ENCODE measurements at regions not wholly inside any gene's neighbourhood (a gene's known extent, or its start where the extent isn't known, plus 50 kb on each side); places are given as distances from the start of the nearest gene placed in this dataset.

DNA sequence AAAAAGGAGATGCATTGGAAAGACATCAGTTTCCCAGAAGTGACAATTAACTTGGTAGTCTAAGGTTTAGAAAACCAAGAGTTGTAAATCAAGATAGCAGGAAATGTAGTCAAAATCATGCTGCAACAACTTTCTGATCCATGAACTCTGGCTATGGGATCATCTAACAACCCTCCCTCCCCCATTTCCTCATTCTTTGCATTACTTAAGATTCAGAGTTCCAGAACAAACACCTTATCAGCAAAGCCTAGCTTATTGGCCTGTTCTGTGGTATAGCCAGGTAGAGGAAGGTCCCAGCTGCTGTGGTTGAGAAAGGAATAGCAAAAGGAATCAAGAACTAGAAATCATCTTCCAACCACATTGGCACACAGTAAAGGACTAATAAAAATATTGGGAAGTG lies 651.1 kb downstream of the METTL15 start:
- ATAC-seq (peak; percentile 88), DNase-seq (no peak)
- Histone ChIP-seq H3K9me3 (no peaks in the 10 kb centered on the region), H3K4me1 (no peaks in the 10 kb centered on the region), H3K27ac (no peak overlapping the region), H3K36me3 (no peaks in the 10 kb centered on the region), H3K27me3 (no peaks in the 10 kb centered on the region), H3K4me3 (no peak overlapping the region)
- intact Hi-C loops (cut with DNase I), result no loop called here
- TF ChIP-seq, protein P1, sequence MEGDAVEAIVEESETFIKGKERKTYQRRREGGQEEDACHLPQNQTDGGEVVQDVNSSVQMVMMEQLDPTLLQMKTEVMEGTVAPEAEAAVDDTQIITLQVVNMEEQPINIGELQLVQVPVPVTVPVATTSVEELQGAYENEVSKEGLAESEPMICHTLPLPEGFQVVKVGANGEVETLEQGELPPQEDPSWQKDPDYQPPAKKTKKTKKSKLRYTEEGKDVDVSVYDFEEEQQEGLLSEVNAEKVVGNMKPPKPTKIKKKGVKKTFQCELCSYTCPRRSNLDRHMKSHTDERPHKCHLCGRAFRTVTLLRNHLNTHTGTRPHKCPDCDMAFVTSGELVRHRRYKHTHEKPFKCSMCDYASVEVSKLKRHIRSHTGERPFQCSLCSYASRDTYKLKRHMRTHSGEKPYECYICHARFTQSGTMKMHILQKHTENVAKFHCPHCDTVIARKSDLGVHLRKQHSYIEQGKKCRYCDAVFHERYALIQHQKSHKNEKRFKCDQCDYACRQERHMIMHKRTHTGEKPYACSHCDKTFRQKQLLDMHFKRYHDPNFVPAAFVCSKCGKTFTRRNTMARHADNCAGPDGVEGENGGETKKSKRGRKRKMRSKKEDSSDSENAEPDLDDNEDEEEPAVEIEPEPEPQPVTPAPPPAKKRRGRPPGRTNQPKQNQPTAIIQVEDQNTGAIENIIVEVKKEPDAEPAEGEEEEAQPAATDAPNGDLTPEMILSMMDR (IDR thresholded peaks at IDR 0.05), result no peak

DNA sequence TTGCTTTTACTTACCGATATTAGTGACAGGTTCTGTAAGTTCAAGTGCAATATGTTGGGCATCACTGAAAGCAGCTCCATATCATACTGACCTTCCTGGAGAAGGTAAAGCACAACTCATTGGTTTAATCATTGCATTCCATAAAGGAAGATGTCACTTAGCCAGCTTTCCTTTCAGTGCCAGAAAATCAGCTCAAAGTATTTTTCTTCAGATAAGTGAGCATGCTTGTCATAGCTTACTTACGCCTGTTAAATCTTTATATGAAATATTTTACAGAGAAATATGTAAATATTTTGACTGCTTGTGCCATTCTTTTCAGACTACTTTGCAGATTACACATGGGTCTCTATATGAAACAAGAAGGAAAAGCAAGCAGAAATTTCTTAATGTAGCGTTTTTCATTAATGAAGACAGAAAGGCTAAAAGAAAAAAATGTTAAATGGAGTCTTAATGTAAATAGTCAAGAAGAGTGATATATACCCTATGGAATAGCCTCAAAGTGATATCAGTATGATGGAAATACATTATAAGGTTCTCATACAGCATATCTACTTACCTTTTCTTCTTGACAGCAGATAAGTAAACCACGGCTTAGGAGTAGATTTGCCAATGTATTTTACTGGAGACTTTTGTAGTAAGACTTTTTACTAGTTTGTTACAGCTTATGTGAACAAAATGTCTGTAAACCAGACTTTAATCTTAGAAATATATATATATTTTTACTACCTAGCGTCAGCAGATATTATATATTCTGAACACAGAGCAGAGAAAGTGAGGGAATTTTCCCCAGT lies 649.7 kb downstream of the METTL15 start:
- no peaks in the 10 kb centered on the region for H3K9me3 ChIP-seq
- no peak for ATAC-seq
- TF ChIP-seq, protein P1 (IDR thresholded peaks at IDR 0.05), result no peak
- intact Hi-C loops (cut with DNase I), result no loop called here
- H3K4me1 ChIP-seq, result no peaks in the 10 kb centered on the region
- DNase-seq, result no peak
- H3K27ac ChIP-seq, result no peak overlapping the region
- H3K4me3 ChIP-seq, result no peak overlapping the region
- no peaks in the 10 kb centered on the region for H3K27me3 ChIP-seq
- no peaks in the 10 kb centered on the region for H3K36me3 ChIP-seq

DNA sequence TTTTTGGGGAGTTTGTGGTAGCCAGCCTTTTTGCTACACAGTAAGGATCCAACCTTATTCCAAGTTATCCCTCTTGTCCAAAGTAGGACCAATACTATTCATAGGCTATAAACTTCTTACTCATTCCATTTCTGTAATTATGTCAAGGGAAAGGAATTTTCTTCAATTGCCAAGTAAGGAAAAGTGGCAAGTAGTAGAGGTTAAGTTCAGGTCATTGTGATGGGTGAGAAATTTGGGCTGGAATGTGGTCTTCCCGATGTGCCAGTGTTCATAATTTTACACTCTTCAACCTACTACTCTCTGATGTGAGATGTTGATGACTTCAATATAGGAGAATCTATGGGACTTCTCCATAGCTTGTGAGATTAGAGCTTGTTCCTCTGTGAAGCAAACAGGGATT lies 648.8 kb downstream of the METTL15 start:
- TF ChIP-seq, protein P1 (IDR thresholded peaks at IDR 0.05), result no peak
- peak; percentile 35 for ATAC-seq

DNA sequence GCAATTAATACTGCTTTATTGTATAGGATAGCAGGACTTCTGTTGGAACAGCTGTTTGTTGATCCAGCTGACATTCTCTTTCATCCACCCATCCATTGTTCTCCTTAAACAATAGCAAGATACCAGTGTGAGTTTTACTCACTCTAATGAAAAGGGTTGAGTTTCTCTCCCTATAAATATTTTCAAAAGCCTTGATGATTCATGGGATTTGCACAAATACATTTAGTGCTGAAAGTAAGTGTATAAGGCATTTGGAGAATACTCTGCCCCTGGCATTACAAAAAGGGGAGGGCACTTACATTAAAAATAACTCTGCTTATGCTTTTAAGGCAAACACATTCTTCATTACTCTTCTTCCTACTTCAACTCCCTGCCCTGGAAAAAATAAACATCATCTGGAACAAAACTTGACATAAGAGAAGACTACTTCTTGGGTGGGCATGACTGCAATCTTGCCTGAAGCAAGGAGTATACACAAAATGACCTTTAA lies 634.9 kb downstream of the METTL15 start:
- H3K36me3 ChIP-seq, result no peaks in the 10 kb centered on the region
- H3K9me3 ChIP-seq, result no peaks in the 10 kb centered on the region
- ATAC-seq, result no peak
- TF ChIP-seq, protein P1 (IDR thresholded peaks at IDR 0.05), result no peak
- intact Hi-C loops (cut with DNase I), result no loop called here
- no peak overlapping the region for H3K4me3 ChIP-seq
- H3K27me3 ChIP-seq, result no peaks in the 10 kb centered on the region
- H3K27ac ChIP-seq, result no peak overlapping the region
- no peaks in the 10 kb centered on the region for H3K4me1 ChIP-seq
- DNase-seq, result no peak

More for the DNA sequence above, 648.8 kb downstream of the METTL15 start:
- DNase-seq, result no peak
- Histone ChIP-seq H3K4me1 (no peaks in the 10 kb centered on the region), H3K36me3 (no peaks in the 10 kb centered on the region), H3K27me3 (no peaks in the 10 kb centered on the region), H3K27ac (no peak overlapping the region), H3K4me3 (no peak overlapping the region), H3K9me3 (no peaks in the 10 kb centered on the region)
- intact Hi-C loops (cut with DNase I), result no loop called here

DNA sequence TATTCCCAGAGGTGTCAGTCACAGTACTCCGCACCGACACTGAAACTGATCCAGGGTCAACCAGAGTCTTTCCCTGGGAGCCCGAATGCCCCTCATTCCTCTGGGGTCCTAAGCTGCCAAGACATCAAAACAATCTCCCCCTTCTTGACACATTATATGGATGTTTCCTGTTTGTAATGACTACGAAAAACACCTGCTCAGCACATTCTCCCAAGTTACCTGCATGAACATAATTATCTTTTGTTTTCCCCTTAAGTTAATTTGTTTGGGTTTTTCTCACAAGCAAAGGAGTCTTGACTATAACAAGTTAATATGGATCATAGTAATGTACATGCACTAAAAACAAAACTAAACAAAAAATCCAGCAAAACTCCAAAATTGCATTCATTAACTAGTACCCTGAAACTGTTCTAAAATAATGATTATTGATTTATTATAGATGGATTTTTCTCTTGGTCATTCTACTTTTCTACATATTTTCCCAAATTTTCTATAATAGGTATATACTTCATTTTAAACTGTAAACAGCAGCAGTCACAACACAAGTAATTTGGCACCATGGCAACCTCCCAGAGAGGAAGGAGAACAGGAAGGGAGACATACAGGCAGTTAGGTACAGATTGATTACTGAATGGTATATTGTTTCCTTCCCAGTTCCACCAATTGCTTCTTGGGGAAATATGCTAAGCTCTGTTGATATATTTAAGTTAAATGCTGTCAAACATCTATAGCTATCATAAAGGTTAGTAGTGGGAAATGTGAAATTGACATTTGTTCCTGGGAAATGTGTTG lies 631.5 kb downstream of the METTL15 start:
- Histone ChIP-seq H3K9me3 (no peaks in the 10 kb centered on the region), H3K27ac (no peak overlapping the region), H3K4me3 (no peak overlapping the region), H3K27me3 (no peaks in the 10 kb centered on the region), H3K4me1 (no peaks in the 10 kb centered on the region), H3K36me3 (no peaks in the 10 kb centered on the region)
- TF ChIP-seq, protein P1 (IDR thresholded peaks at IDR 0.05), result no peak
- DNase-seq (no peak), ATAC-seq (no peak)
- intact Hi-C loops (cut with DNase I), result no loop called here

Data from left lung (tissue), 4 donors.